GM19372 (cell line): ENCODE measurements at regions not wholly inside any gene's neighbourhood (a gene's known extent, or its start where the extent isn't known, plus 50 kb on each side); places are given as distances from the start of the nearest gene placed in this dataset.
"Not testable (repeated sequence)": the region's sequence is repeated elsewhere in the genome, so short reads cannot be mapped to it uniquely, and the experiment has no call there.

ENCODE experiments used
- ATAC-seq: cut with Tn5 transposase; IDR thresholded peaks from one replicate; pipeline ENCODE4 v1.9.1; 2021; ENCODE audit warnings: mild to moderate bottlenecking, low read depth, moderate library complexity; ENCODE audit not compliant: unreplicated experiment

DNA sequence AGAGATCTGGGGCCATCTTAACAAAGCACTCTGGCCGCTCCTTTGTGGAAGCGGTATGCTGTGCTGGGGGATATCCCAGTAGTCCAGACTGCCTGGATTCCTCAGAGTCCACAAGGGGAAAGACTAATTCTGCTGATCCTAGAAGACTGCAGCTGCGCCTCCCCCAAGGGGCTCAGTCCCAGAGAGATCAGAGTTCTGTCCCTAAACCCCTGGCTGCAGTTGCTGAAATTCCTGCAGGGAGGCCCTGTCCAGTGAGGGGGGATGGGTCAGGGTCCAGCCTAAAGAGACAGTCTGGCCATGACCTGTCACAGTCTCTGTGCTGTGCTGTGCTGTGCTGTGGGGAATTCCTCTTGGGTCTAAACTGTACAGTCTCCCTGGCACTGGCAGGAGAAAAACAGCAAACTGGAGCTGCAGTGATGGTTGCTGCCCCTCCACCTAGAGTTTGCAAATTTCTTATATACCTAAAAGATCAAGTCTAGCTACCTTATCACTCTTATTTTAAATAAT is 575.1 kb upstream of the UBE2E2 start:
- ATAC-seq = no peak

- no peak for ATAC-seq
Measured at GRCh38 chr3:22632536-22632935, 570.6 kb upstream of the UBE2E2 start.

DNA sequence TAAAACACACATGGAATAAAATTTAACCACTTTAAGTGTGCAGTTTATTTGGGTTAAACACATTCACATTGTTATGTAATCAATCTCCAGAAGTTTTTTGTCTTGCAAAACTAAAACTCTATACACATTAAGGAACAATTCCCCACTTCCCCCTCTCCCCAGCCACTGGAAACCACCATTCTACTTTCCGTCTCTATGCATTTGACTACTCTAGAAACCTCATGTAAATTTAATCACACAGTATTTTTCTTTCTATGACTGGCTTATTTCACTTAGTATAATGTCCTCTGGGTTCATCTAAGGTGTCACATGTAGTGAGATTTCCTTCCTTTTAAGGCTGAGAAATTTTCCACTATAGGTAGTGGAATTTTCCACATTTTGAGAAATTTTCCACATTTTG is 568.7 kb upstream of the UBE2E2 start:
- no peak for ATAC-seq

DNA sequence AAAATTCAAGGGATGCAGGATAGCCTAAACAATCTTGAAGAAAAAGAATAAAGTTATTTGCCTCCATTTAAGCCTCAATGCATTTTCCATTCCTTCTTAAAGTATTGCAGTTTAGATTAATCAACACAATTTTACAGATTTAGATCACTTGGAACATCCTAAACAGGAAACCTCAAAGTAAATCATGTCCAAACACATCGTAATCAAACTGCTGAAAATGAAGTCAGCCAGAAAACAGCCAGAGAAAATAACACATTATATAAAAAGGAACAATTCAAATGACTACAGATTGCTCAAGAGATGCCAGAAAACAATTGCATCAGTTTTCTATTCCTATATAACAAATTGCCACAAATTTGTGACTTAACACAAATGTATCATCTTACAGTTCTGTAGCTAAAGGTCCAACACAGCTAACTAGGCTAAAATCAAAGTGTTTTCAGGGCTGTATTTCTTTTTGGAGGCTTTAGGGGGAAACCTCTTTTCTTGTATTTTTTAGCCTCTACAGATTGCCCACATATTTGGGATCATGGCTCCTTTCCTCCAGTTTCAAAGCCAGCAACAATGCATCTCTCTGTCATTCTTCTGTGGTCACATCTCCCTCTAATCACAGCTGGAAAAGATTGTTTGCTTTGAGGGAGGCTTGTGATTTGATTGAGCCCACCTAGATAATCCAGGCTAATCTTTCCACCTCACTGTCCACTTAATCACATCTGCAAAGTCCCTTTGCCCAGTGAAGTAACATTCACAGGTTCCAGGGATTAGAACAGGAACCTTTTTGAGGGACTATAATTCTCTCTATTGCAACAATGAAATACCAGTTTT is 543.3 kb upstream of the UBE2E2 start:
- no peak for ATAC-seq

- ATAC-seq = no peak
Measured at GRCh38 chr3:22660606-22661005, 542.5 kb upstream of the UBE2E2 start.

DNA sequence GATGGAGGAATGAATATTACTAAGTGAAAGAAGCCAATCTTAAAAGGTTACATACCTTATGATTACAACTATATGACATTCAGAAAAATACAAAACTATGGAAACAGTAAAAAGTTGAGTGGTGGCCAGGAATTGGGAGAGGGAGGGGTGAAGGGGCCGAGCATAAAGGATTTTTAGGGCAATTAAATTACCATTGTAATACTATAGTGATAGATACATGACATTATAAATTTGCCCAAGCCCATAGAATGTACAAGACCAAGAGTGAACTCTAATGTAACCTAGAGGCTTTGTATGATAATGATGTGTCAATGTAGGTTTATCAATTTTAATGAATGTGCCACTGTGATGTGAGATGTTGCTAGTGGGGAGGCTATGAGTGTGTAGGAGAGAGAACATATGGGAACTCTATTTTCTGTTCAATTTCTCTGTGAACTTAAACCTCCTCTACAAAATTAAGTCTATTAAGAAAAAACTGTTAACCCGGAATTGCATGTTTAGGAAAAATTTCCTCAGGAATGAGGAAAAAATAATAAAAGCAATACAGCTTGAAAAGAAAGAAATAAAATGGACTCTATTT is 541.9 kb upstream of the UBE2E2 start:
- ATAC-seq = no peak

DNA sequence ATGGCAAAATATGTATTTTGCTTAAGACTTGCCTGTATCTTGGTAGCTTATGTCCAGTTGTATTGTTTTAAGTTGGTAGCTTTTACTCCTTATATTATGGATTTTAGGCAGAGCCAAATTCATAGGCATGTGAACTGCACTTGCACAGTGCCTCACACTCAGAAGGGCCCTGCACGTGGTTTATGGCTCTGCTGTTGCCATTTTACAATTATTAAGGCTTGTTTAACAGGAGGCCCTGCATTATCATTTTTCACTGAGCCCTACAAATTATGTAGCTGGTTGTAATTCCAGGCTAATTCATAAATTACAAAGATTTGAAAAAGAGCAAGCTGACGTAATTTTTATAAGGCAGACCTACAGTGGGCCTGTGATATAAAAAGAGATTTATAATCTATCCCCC is 537.6 kb upstream of the UBE2E2 start:
- no peak for ATAC-seq

DNA sequence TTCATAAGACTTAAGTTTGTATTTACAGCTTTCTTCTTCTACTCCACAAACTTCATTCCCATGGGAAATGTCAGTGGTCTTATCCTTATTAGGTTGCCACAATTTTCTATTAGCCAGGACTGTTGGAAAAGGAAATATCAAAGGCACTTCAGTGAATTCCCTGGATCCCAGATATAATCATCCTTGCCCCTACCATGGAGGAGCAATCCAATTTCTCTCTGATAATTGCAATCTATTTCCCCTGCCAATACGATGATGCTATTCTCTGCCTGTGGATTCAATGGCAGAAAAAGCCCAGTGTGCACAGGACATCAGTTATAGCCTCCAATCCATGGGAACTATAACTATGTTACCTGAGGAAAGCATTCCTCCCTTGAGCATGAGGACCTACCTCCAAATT is 536.4 kb upstream of the UBE2E2 start:
- no peak for ATAC-seq

GRCh38 chr3:22671848-22672247 is 531.3 kb upstream of the UBE2E2 start:
- no peak for ATAC-seq

DNA sequence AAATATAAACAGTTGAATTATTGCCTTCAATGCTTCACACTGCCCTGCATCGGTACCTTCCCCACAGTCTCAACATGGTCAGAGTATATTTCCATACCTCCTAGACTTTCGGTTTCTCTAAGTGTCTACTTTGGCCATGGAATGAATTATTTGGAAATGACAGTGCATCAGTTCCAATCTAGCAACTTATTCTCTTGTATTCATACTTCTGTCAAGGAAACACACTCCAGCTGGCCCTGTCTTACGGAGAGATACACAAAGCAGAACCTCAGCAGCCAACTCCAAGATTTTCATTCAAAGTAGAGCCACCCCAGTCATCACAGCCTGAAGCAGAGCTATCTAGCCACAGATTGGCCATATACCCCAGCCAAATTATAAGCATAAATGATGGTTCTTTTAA is 518.4 kb upstream of the UBE2E2 start:
- ATAC-seq = no peak

DNA sequence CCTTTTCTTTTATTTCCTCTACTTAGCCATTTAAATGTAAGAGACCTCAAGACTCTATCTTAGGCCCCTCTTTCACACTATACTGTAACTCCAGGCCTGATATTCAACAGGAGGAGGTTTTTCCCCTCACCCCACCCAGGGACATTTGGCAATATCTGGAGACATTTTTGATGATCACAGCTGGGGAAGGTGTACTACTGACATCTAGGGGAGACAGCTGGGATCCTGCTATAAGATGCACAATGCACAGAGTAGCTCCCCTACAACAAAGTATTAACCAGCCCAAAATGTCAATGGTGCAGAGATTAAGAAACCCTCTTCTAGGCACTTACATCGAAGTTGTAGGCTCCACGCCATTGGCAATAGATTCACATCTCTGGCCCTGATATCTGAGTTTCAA is 517.5 kb upstream of the UBE2E2 start:
- ATAC-seq = no peak

DNA sequence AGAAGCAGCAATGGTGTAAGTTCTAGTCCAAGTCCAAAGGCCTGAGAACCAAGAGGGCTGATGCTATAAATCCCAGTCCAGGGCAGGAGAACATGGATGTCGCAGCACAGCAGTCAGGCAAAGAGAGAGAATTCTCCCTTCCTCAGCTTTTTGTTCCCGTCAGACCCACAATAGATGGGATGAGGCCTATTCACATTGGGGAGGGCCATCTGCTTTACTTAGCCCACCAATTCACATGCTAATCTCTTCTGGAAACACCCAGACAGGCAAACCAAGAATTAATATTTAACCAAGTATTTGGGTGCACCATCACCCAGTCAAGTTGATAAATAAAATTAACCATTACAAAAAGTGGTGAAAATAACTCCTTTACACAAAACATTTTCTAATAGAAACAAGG is 511.7 kb upstream of the UBE2E2 start:
- no peak for ATAC-seq

DNA sequence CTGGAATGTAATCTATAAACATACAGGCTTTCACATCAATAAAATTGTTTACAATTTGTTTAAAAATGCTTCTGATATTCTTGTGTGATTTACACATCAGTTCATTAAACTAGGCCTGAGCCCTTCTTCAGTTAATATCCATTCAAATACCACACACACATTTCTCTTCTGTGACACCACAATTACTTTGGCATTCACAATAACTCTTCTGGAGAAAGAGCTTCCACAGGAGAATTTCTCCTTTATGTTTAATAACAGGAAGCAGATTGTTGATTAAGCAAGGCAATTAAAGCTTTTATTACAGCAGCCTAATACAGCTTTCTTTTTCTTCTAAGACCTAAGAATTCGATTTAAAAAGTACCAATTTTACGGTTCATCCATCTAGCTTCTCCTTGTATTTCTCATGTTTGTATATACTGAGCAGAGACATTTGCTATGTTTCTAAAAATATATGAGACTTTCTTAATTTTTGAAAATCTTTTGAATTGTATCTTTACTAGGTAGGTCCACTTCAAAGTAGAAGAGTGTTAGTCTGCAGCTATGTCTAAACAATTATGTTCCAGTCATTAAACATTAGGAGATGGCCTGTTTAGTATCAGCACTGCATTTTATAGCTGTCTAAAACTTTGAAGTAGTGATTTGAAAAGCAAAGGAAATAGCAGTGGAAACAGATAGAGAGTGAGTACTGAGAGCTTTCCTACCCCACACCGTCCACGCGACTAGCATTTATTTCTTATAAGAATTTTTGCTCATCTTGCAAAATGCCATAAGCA is 511.1 kb upstream of the UBE2E2 start:
- ATAC-seq = no peak

- ATAC-seq = no peak
Measured at GRCh38 chr3:22700876-22701275, 502.3 kb upstream of the UBE2E2 start.

DNA sequence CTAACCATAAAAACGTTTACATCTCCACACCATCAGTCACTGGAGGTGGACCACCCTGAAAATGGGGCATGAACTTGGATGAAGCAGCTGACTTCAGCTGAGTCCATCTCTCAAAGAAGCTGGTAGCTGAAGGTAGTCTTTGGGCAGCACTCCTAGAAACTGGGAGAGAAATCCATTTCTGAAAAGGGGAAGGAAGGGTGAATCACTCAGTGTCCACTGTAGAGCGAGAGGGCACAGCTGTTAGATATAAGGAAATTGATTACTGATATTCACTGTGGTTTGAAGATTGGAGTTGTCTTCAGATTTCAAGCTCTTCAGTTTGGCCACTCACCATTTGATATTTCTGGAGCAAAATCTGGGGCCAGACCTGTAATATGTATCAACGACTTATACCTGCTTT is 499.0 kb upstream of the UBE2E2 start:
- ATAC-seq = no peak

- ATAC-seq = no peak
Measured at GRCh38 chr3:22704571-22705354, 498.4 kb upstream of the UBE2E2 start.

DNA sequence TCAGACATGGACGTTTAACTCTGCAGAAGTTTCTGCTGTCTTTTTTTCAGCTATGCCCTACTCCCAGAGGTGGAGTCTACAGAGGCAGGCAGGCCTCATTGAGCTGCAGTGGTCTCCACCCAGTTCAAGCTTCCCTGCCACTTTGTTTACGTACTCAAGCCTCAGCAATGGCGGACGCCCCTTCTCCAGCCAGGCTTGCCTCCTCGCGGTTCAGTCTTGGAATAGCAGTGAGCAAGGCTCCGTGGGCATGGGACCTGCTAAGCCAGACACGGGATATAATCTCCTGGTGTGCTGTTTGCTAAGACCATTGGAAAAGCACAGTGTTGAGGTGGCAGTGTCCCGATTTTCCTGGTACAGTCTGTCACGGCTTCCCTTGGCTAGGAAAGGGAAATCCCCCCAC is 496.2 kb upstream of the UBE2E2 start:
- not testable (repeated sequence) for ATAC-seq

DNA sequence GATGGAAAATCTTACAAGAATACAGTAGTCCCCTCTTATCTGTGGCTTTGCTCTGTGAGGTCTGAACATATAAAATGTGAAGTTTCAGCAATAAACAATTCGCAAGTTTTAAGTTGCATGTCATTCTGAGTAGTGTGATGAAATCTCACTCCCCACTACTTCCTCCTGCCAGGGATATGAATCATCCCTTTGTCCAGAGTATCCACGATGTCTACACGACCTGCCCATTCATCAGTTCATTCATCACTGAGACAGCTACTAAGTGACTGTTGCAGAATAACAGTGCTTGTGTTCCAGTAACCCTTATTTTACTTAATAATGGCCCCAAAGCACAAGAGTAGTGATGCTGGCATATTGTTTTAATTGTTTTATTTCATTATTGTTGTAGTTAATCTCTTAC is 489.2 kb upstream of the UBE2E2 start:
- ATAC-seq = no peak

DNA sequence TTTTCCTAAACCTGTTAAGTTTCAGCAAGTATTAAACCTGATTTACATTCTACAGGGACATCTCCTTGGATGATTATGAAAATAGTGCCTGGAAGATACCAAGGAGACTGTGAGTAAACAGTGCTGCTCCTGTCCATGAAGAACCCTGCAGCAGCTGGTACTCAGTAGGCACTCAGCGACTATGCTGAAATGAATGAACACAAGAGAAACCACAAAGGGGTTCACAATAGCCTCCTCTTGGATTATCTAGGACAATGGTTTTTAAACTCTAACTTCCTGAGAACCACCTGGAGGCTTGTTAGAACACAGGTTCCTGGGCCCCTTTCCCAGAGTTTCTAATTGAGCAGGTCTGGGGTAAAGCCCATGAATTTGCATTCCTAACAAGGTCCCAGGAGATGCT is 488.4 kb upstream of the UBE2E2 start:
- no peak for ATAC-seq

GRCh38 chr3:22720596-22720995 is 482.5 kb upstream of the UBE2E2 start:
- ATAC-seq = no peak

DNA sequence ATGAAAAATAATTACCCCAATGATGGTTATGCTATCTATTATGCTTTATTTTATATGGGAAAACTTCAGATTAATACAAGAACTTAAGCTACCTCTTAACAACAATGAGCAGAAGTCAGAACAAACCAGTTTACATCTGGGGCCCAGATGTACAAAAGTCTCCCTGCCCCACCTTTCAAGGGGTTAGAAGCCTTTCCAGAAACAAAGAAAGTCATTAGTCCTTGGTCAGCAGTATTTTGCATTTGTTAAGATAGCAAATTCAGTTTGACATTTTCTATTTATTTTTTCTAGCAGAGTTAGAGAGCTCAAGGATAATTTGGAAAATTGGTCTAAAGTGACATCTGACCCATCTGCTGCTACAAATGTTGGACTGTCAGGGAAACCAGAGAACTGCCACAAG is 478.7 kb upstream of the UBE2E2 start:
- no peak for ATAC-seq
